Effector memory CD8-positive, alpha-beta T cell (primary cell): ENCODE measurements at regions not wholly inside any gene's neighbourhood (a gene's known extent, or its start where the extent isn't known, plus 50 kb on each side); places are given as distances from the start of the nearest gene placed in this dataset.
"Not testable (repeated sequence)": the region's sequence is repeated elsewhere in the genome, so short reads cannot be mapped to it uniquely, and the experiment has no call there.

Source experiments
- ATAC-seq: fragments of 150-1000 bp; cut with Tn5 transposase; replicated peaks from 2 replicates; pipeline ENCODE4 v1.10.0; 2021; ENCODE audit warnings: mild to moderate bottlenecking, moderate library complexity
- DNase-seq, 3 experiments: peaks; one replicate each; pipeline ENCODE4 v3.0.0; 2021
- H3K27ac Mint-ChIP-seq, 2 donors: one replicate each; pipeline ENCODE4 v1.8.0; 2022; ENCODE audit warnings: mild to moderate bottlenecking in 2 of 2, mixed read lengths in 2 of 2, moderate library complexity in 2 of 2
- H3K27me3 Mint-ChIP-seq, 2 donors: one replicate each; pipeline ENCODE4 v1.8.0; 2022; ENCODE audit warnings: mixed read lengths in 2 of 2
- H3K36me3 Mint-ChIP-seq: one replicate; pipeline ENCODE4 v1.8.0; 2022; ENCODE audit warnings: mild to moderate bottlenecking, moderate library complexity, mixed read lengths; ENCODE audit not compliant: insufficient read depth
- H3K4me1 Mint-ChIP-seq, 2 donors: one replicate each; pipeline ENCODE4 v1.8.0; 2022; ENCODE audit warnings: low read depth in 2 of 2, mixed read lengths in 2 of 2
- H3K4me3 Mint-ChIP-seq, 2 donors: one replicate each; pipeline ENCODE4 v1.8.0; 2022; ENCODE audit warnings: mild to moderate bottlenecking in 2 of 2, mixed read lengths in 2 of 2, moderate library complexity in 2 of 2
- H3K9me3 Mint-ChIP-seq, 2 donors: one replicate each; pipeline ENCODE4 v1.8.0; 2022; ENCODE audit warnings: mixed read lengths in 2 of 2

GRCh38 chr5:36537724-36538123 is 68.7 kb upstream of the SLC1A3 start:
- H3K4me1 Mint-ChIP-seq: no peaks in the 10 kb centered on the region
- H3K4me3 Mint-ChIP-seq: no peak overlapping the region
- H3K9me3 Mint-ChIP-seq: no peaks in the 10 kb centered on the region
- ATAC-seq: no peak
- peaks cover 5 to 7% of the 10 kb centered on the region in 2 donors for H3K27me3 Mint-ChIP-seq
- no peak for DNase-seq
- H3K27ac Mint-ChIP-seq: no peak overlapping the region
- no peaks in the 10 kb centered on the region for H3K36me3 Mint-ChIP-seq

- Mint-ChIP-seq H3K4me3 (no peak overlapping the region), H3K27me3 (no peaks in the 10 kb centered on the region), H3K4me1 (no peaks in the 10 kb centered on the region), H3K27ac (no peak overlapping the region), H3K9me3 (no peaks in the 10 kb centered on the region), H3K36me3 (peaks cover 3% of the 10 kb centered on the region)
- no peak for ATAC-seq
- DNase-seq: no peak
Observed at GRCh38 chr5:36552651-36553393, 53.6 kb upstream of the SLC1A3 start.

GRCh38 chr5:36555035-36555434 is 51.4 kb upstream of the SLC1A3 start:
- H3K27me3 Mint-ChIP-seq, H3K9me3 Mint-ChIP-seq, H3K36me3 Mint-ChIP-seq, H3K4me1 Mint-ChIP-seq, DNase-seq, H3K4me3 Mint-ChIP-seq, ATAC-seq, H3K27ac Mint-ChIP-seq: not testable (repeated sequence)
